PC-9 (cell line): ENCODE measurements at regions not wholly inside any gene's neighbourhood (a gene's known extent, or its start where the extent isn't known, plus 50 kb on each side); places are given as distances from the start of the nearest gene placed in this dataset.

Experiments
- BruUV-seq: library from RNA; stranded (reverse); fragments of 400-500 nt; replicated peaks from 2 replicates; lab custom pipeline; 2021; lab: Mats Ljungman, UMichigan
- CTCF ChIA-PET: fragments of 300-600 bp; sonication (Branson Sonifier 250); formaldehyde crosslinking; loops from one replicate; lab custom pipeline; 2022; ENCODE audit warnings: antibody characterized with exemption; lab: Charles Lee
- POLR2A ChIA-PET: fragments of 300-600 bp; sonication (Branson Sonifier 250); formaldehyde crosslinking; loops from one replicate; lab custom pipeline; 2022; ENCODE audit warnings: antibody characterized with exemption; ENCODE audit not compliant: unreplicated experiment; lab: Charles Lee
- DNase-seq, 2 experiments: peaks; one replicate each; pipeline versions ENCODE4 v3.0.0 to v3.0.0-alpha.2; 2015 to 2022; ENCODE audit warnings: mixed read lengths in 1 of 2
- H2AFZ ChIP-seq: fragments of 200-600 bp; sonication (generic); 2 replicates; pipeline ENCODE4 v1.8.1; 2017; ENCODE audit warnings: antibody characterized with exemption
- H3F3A ChIP-seq: fragments of 200-600 bp; sonication (generic); 2 replicates; pipeline ENCODE4 v1.8.1; 2017; ENCODE audit warnings: antibody characterized with exemption, mild to moderate bottlenecking, low read depth; ENCODE audit not compliant: insufficient read depth
- H3K27ac ChIP-seq: fragments of 200-600 bp; sonication (generic); 2 replicates; pipeline ENCODE4 v1.6.1; 2016; ENCODE audit warnings: mixed run types
- H3K27me3 ChIP-seq: fragments of 200-600 bp; sonication (generic); 2 replicates; pipeline ENCODE4 v1.6.1; 2016; ENCODE audit warnings: low read depth, mixed run types; ENCODE audit not compliant: insufficient read depth
- H3K36me3 ChIP-seq: fragments of 200-600 bp; sonication (generic); 2 replicates; pipeline ENCODE4 v1.6.1; 2016; ENCODE audit warnings: low read depth, mixed run types
- H3K4me1 ChIP-seq: fragments of 200-600 bp; sonication (generic); replicated peaks from 2 replicates; pipeline ENCODE4 v1.6.1; 2016; ENCODE audit warnings: mixed run types; ENCODE audit not compliant: insufficient read depth
- H3K4me2 ChIP-seq: fragments of 200-600 bp; sonication (generic); 2 replicates; pipeline ENCODE4 v1.6.1; 2017; ENCODE audit warnings: mixed run types
- H3K4me3 ChIP-seq: fragments of 200-600 bp; sonication (generic); 2 replicates; pipeline ENCODE4 v1.6.1; 2016; ENCODE audit warnings: mixed run types
- H3K79me2 ChIP-seq: fragments of 200-600 bp; sonication (generic); 2 replicates; pipeline ENCODE4 v1.6.1; 2017; ENCODE audit warnings: low read depth, mixed run types
- H3K9me2 ChIP-seq: fragments of 200-600 bp; sonication (generic); 2 replicates; pipeline ENCODE4 v1.8.1; 2017; ENCODE audit warnings: mild to moderate bottlenecking; ENCODE audit not compliant: insufficient read depth
- H3K9me3 ChIP-seq: fragments of 200-600 bp; sonication (generic); 2 replicates; pipeline ENCODE4 v1.8.1; 2016; ENCODE audit warnings: low read depth; ENCODE audit not compliant: insufficient read depth
- H4K20me1 ChIP-seq: fragments of 200-600 bp; sonication (generic); 2 replicates; pipeline ENCODE4 v1.8.1; 2017; ENCODE audit not compliant: insufficient read depth
- CTCF ChIP-seq: fragments of 200-600 bp; sonication (generic); conservative IDR thresholded peaks from 2 replicates; pipeline ENCODE4 v1.6.1; 2017; ENCODE audit warnings: mixed run types, antibody characterized with exemption, mild to moderate bottlenecking, moderate library complexity
- EZH2 ChIP-seq: fragments of 200-600 bp; sonication (generic); IDR thresholded peaks from 2 replicates; pipeline ENCODE4 v1.8.0; 2017; ENCODE audit warnings: antibody characterized with exemption, low read depth
- intact Hi-C: fragments of 100-400 bp; cut with micrococcal nuclease; formaldehyde crosslinking; loops from one replicate; pipeline ENCODE4 v1.10.0; 2022; ENCODE audit not compliant: unreplicated experiment

DNA sequence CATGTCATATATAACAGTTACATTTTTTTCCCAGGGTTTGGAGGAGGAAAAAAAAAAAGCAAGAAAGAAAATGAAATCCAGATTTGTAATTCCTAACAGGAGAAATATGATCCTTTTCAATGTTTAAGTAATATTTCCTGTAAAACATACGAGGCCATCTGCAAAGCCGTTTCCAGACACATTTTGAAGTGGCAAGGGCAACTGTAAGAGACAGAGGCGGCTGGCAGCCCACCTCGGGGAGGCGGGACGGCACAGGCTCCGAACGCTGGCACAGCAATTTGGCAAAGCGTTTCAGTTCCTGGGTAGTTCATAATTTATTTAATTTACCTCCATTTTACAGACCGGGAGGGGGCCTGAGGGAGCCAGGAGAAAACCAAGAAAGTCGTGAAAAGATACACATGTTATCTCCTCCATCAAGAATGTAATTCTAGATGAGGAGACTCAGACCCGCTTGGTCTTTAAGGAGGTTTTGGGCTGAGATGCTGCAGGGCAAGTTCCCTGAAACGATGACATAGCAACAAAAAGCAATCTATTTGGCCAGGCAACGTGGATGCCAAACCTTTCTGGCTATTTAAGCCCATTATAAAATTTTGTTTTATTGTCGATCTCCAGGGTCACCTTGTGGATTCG is 448.5 kb upstream of the MKI67 start:
- CTCF ChIA-PET = no interaction called here
- H3K4me1 ChIP-seq = no peaks in the 10 kb centered on the region
- POLR2A ChIA-PET = no interaction called here
- no peak overlapping the region for H3K4me2 ChIP-seq
- BruUV-seq = no TSS peak
- DNase-seq = no peak
- H3K79me2 ChIP-seq = no peaks in the 10 kb centered on the region
- no peak overlapping the region for H3K4me3 ChIP-seq
- no peak overlapping the region for H3K27ac ChIP-seq
- H2AFZ ChIP-seq = no peak overlapping the region
- H3K9me3 ChIP-seq = no peaks in the 10 kb centered on the region
- peaks cover 59% of the 10 kb centered on the region for H3K27me3 ChIP-seq
- H4K20me1 ChIP-seq = no peaks in the 10 kb centered on the region
- no peaks in the 10 kb centered on the region for H3K9me2 ChIP-seq
- intact Hi-C loops = no loop called here
- H3F3A ChIP-seq = no peaks in the 10 kb centered on the region
- TF ChIP-seq EZH2 (no peak), CTCF (no peak)
- H3K36me3 ChIP-seq = no peaks in the 10 kb centered on the region

GRCh38 chr10:128575761-128576160 is 449.5 kb upstream of the MKI67 start:
- Histone ChIP-seq H3K4me2 (no peak overlapping the region), H3K9me3 (no peaks in the 10 kb centered on the region), H2AFZ (no peak overlapping the region), H4K20me1 (no peaks in the 10 kb centered on the region), H3K79me2 (no peaks in the 10 kb centered on the region), H3F3A (no peaks in the 10 kb centered on the region), H3K4me1 (no peaks in the 10 kb centered on the region), H3K9me2 (no peaks in the 10 kb centered on the region), H3K36me3 (no peaks in the 10 kb centered on the region), H3K4me3 (no peak overlapping the region), H3K27me3 (peaks cover 53% of the 10 kb centered on the region), H3K27ac (no peak overlapping the region)
- BruUV-seq = no TSS peak
- CTCF ChIA-PET = no interaction called here
- intact Hi-C loops = no loop called here
- POLR2A ChIA-PET = no interaction called here
- TF ChIP-seq EZH2 (no peak), CTCF (no peak)
- DNase-seq = no peak

GRCh38 chr10:128576336-128576735 is 450.1 kb upstream of the MKI67 start:
- Histone ChIP-seq H3K4me3 (no peak overlapping the region), H3K36me3 (no peaks in the 10 kb centered on the region), H3F3A (no peaks in the 10 kb centered on the region), H3K4me2 (no peak overlapping the region), H3K4me1 (no peaks in the 10 kb centered on the region), H3K9me3 (no peaks in the 10 kb centered on the region), H2AFZ (no peak overlapping the region), H3K27me3 (peaks cover 47% of the 10 kb centered on the region), H3K9me2 (no peaks in the 10 kb centered on the region), H3K79me2 (no peaks in the 10 kb centered on the region), H4K20me1 (no peaks in the 10 kb centered on the region), H3K27ac (no peak overlapping the region)
- DNase-seq = no peak
- ChIA-PET POLR2A (no interaction called here), CTCF (no interaction called here)
- intact Hi-C loops = no loop called here
- BruUV-seq = no TSS peak
- no peak for TF ChIP-seq EZH2
- TF ChIP-seq CTCF = no peak
